Activated CD8-positive, alpha-beta memory T cell treated with anti-CD3 and anti-CD28 coated beads, Interleukin-2, amount 50 U/mL, for 4 hours (primary cell): ENCODE measurements at regions not wholly inside any gene's neighbourhood (a gene's known extent, or its start where the extent isn't known, plus 50 kb on each side); places are given as distances from the start of the nearest gene placed in this dataset.
"Not testable (repeated sequence)": the region's sequence is repeated elsewhere in the genome, so short reads cannot be mapped to it uniquely, and the experiment has no call there.

Source experiments
- DNase-seq: peaks from one replicate; pipeline ENCODE4 v3.0.0-alpha.2; 2020

- no peak for DNase-seq
Measured at GRCh38 chr2:198279026-198279425, 474.6 kb downstream of the PLCL1 start.

- DNase-seq = no peak
Measured at GRCh38 chr2:198277181-198277580, 472.8 kb downstream of the PLCL1 start.

- no peak for DNase-seq
Measured at GRCh38 chr2:198273660-198274059, 469.3 kb downstream of the PLCL1 start.

GRCh38 chr2:198270157-198270556 lies 465.8 kb downstream of the PLCL1 start:
- not testable (repeated sequence) for DNase-seq

GRCh38 chr2:198268519-198268918 lies 464.1 kb downstream of the PLCL1 start:
- no peak for DNase-seq

GRCh38 chr2:198259496-198259895 lies 455.1 kb downstream of the PLCL1 start:
- no peak for DNase-seq

GRCh38 chr2:198254536-198255090 lies 450.2 kb downstream of the PLCL1 start:
- no peak for DNase-seq

- DNase-seq = no peak
Measured at GRCh38 chr2:198253995-198254394, 449.6 kb downstream of the PLCL1 start.

GRCh38 chr2:198252472-198252871 lies 448.1 kb downstream of the PLCL1 start:
- no peak for DNase-seq

GRCh38 chr2:198242093-198242492 lies 437.7 kb downstream of the PLCL1 start:
- DNase-seq = no peak

GRCh38 chr2:198238429-198238828 lies 434.0 kb downstream of the PLCL1 start:
- DNase-seq = no peak

- no peak for DNase-seq
Measured at GRCh38 chr2:198236338-198236737, 431.9 kb downstream of the PLCL1 start.

GRCh38 chr2:198232281-198232680 lies 427.9 kb downstream of the PLCL1 start:
- DNase-seq = no peak

GRCh38 chr2:198231562-198231961 lies 427.2 kb downstream of the PLCL1 start:
- DNase-seq = no peak

GRCh38 chr2:198220763-198221610 lies 416.6 kb downstream of the PLCL1 start:
- DNase-seq = no peak

- no peak for DNase-seq
Measured at GRCh38 chr2:198219292-198219691, 414.9 kb downstream of the PLCL1 start.

- DNase-seq = no peak
Measured at GRCh38 chr2:198214114-198214596, 409.8 kb downstream of the PLCL1 start.

- DNase-seq = no peak
Measured at GRCh38 chr2:198213253-198213652, 408.9 kb downstream of the PLCL1 start.

- DNase-seq = no peak
Measured at GRCh38 chr2:198211706-198212105, 407.3 kb downstream of the PLCL1 start.

- DNase-seq = no peak
Measured at GRCh38 chr2:198203336-198204069, 399.1 kb downstream of the PLCL1 start.
